ENCODE measurements at regions not wholly inside any gene's neighbourhood (a gene's known extent, or its start where the extent isn't known, plus 50 kb on each side); places are given as distances from the start of the nearest gene placed in this dataset.

GRCh38 chr2:104433657-104434056 is 420.3 kb upstream of the POU3F3 start:
- TF ChIP-seq CTCF (IDR thresholded peaks at IDR 0.05; ENCODE audit: poor library complexity, severe bottlenecking) (no peak), EZH2 (IDR thresholded peaks at IDR 0.05; ENCODE audit: borderline replicate concordance, insufficient read depth, low read length, poor library complexity, severe bottlenecking) (no peak), POLR2AphosphoS5 (IDR thresholded peaks at IDR 0.05) (no peak), REST (IDR thresholded peaks at IDR 0.05; ENCODE audit: borderline replicate concordance) (no peak), TAF1 (IDR thresholded peaks at IDR 0.05; ENCODE audit: low read depth) (no peak), EP300 (conservative IDR thresholded peaks at IDR 0.05; ENCODE audit: poor library complexity, severe bottlenecking) (no peak), RAD21 (conservative IDR thresholded peaks at IDR 0.05) (no peak)
